BE2C (cell line): ENCODE measurements at regions not wholly inside any gene's neighbourhood (a gene's known extent, or its start where the extent isn't known, plus 50 kb on each side); places are given as distances from the start of the nearest gene placed in this dataset.

Experiments
- DNase-seq: peaks from one replicate; pipeline ENCODE4 v3.0.0-alpha.2; 2020
- H3K27me3 ChIP-seq: fragments of 250-450 bp; sonication (Bioruptor Pico); 2 replicates; pipeline ENCODE4 v1.5.1; 2020; ENCODE audit warnings: mild to moderate bottlenecking
- H3K36me3 ChIP-seq: fragments of 250-450 bp; sonication (Bioruptor Pico); 2 replicates; pipeline ENCODE4 v1.5.1; 2020; ENCODE audit warnings: mild to moderate bottlenecking
- H3K4me1 ChIP-seq: fragments of 250-450 bp; sonication (Bioruptor Pico); 2 replicates; pipeline ENCODE4 v1.5.1; 2020
- H3K4me3 ChIP-seq: 2 replicates; pipeline ENCODE4 v1.5.1; 2011; ENCODE audit warnings: low read depth, low read length
- H3K9me3 ChIP-seq: fragments of 250-450 bp; sonication (Bioruptor Pico); 2 replicates; pipeline ENCODE4 v1.5.1; 2020
- CTCF ChIP-seq: IDR thresholded peaks from 2 replicates; pipeline ENCODE4 v1.5.1; 2012; ENCODE audit warnings: mild to moderate bottlenecking, low read depth, low read length

- peaks cover 27% of the 10 kb centered on the region for H3K4me1 ChIP-seq
- H3K36me3 ChIP-seq = no peaks in the 10 kb centered on the region
- TF ChIP-seq CTCF = no peak
- H3K4me3 ChIP-seq = no peak overlapping the region
- no peak for DNase-seq
- no peaks in the 10 kb centered on the region for H3K9me3 ChIP-seq
- H3K27me3 ChIP-seq = no peaks in the 10 kb centered on the region
Observed at GRCh38 chr14:38743966-38744584, 359.0 kb downstream of the SEC23A start.

GRCh38 chr14:38737686-38738407 is 365.2 kb downstream of the SEC23A start:
- Histone ChIP-seq H3K9me3 (no peaks in the 10 kb centered on the region), H3K4me3 (no peak overlapping the region), H3K36me3 (no peaks in the 10 kb centered on the region), H3K4me1 (peaks cover 25% of the 10 kb centered on the region), H3K27me3 (no peaks in the 10 kb centered on the region)
- peak; percentile 39 for DNase-seq
- TF ChIP-seq CTCF = no peak; the same call in 1 of the 2 replicates

- Histone ChIP-seq H3K27me3 (no peaks in the 10 kb centered on the region), H3K4me1 (peaks cover 13% of the 10 kb centered on the region), H3K36me3 (no peaks in the 10 kb centered on the region), H3K4me3 (no peak overlapping the region), H3K9me3 (no peaks in the 10 kb centered on the region)
- TF ChIP-seq CTCF = no peak
- no peak for DNase-seq
Observed at GRCh38 chr14:38735005-38735404, 368.0 kb downstream of the SEC23A start.

- no peak overlapping the region for H3K4me3 ChIP-seq
Observed at GRCh38 chr14:38731962-38732361, 371.1 kb downstream of the SEC23A start.

GRCh38 chr14:38730420-38730819 is 372.6 kb downstream of the SEC23A start:
- DNase-seq = no peak
- H3K27me3 ChIP-seq = no peaks in the 10 kb centered on the region
- no peak for TF ChIP-seq CTCF
- no peak overlapping the region for H3K4me3 ChIP-seq
- peaks cover 8% of the 10 kb centered on the region; the same call in 1 of the 2 replicates for H3K4me1 ChIP-seq
- H3K9me3 ChIP-seq = no peaks in the 10 kb centered on the region
- H3K36me3 ChIP-seq = no peaks in the 10 kb centered on the region

More at GRCh38 chr14:38731962-38732361, 371.1 kb downstream of the SEC23A start:
- DNase-seq = no peak
- Histone ChIP-seq H3K27me3 (no peaks in the 10 kb centered on the region), H3K9me3 (no peaks in the 10 kb centered on the region), H3K4me1 (peaks cover 8% of the 10 kb centered on the region; the same call in 1 of the 2 replicates), H3K36me3 (no peaks in the 10 kb centered on the region)
- TF ChIP-seq CTCF = no peak

GRCh38 chr14:38727731-38728130 is 375.3 kb downstream of the SEC23A start:
- Histone ChIP-seq H3K9me3 (no peaks in the 10 kb centered on the region), H3K27me3 (no peaks in the 10 kb centered on the region), H3K4me3 (no peak overlapping the region), H3K4me1 (peaks cover 17% of the 10 kb centered on the region), H3K36me3 (no peaks in the 10 kb centered on the region)
- no peak for TF ChIP-seq CTCF
- no peak for DNase-seq
